Adipose tissue (tissue), 3 donors: ENCODE measurements at regions not wholly inside any gene's neighbourhood (a gene's known extent, or its start where the extent isn't known, plus 50 kb on each side); places are given as distances from the start of the nearest gene placed in this dataset.

Experiments used
- H3K27ac ChIP-seq: one replicate; pipeline ENCODE4 v1.5.1; 2013; ENCODE audit warnings: low read depth, low read length
- WGBS, 3 donors: extraction: QIAGEN DNeasy Blood & Tissue Kit; methylation state at CpG; one replicate each; pipeline ENCODE4 v1.1.7; 2013; 5-methylcytosine and 5-hydroxymethylcytosine counted together
- donor health status: healthy with polysubstance abuse.
- donor health status: Bipolar disorder and iron deficiency.
- donor health status: healthy.

GRCh38 chr13:44180876-44181536 is 192.6 kb upstream of the SERP2 start:
- 89 to 95% (median 95%) methylated on average over 8 of the region's 8 CpGs for WGBS, 3 donors
- H3K27ac ChIP-seq, result no peak overlapping the region

- 94 to 97% (median 95%) methylated on average over 2 of the region's 2 CpGs for WGBS, 3 donors
- no peak overlapping the region for H3K27ac ChIP-seq
These were observed 191.7 kb upstream of the SERP2 start for GRCh38 chr13:44181931-44182330.

GRCh38 chr13:44184740-44185139 is 188.9 kb upstream of the SERP2 start:
- WGBS, 3 donors, result 35 to 42% (median 40%) methylated on average over 1 of the region's 1 CpG
- no peak overlapping the region for H3K27ac ChIP-seq

GRCh38 chr13:44188257-44188656 is 185.4 kb upstream of the SERP2 start:
- WGBS, 3 donors, result 74 to 77% (median 76%) methylated on average over 2 of the region's 2 CpGs
- H3K27ac ChIP-seq, result no peak overlapping the region

- WGBS, 3 donors, result 79 to 100% (median 90%) methylated on average over 1 of the region's 1 CpG
- H3K27ac ChIP-seq, result no peak overlapping the region
These were observed 184.5 kb upstream of the SERP2 start for GRCh38 chr13:44189085-44189484.

- H3K27ac ChIP-seq, result no peak overlapping the region
These were observed 182.5 kb upstream of the SERP2 start for GRCh38 chr13:44191103-44191502.

- H3K27ac ChIP-seq, result no peak overlapping the region
These were observed 182.0 kb upstream of the SERP2 start for GRCh38 chr13:44191504-44192171.

GRCh38 chr13:44193731-44194130 is 179.9 kb upstream of the SERP2 start:
- WGBS, 3 donors, result 82 to 93% (median 83%) methylated on average over 3 of the region's 3 CpGs
- no peak overlapping the region for H3K27ac ChIP-seq

More at GRCh38 chr13:44191504-44192171, 182.0 kb upstream of the SERP2 start:
- 52 to 61% (median 59%) methylated on average over 15 of the region's 15 CpGs for WGBS, 3 donors

- 72 to 95% (median 84%) methylated on average over 3 of the region's 3 CpGs for WGBS, 3 donors
These were observed 178.4 kb upstream of the SERP2 start for GRCh38 chr13:44195245-44195644.

GRCh38 chr13:44196196-44196751 is 177.3 kb upstream of the SERP2 start:
- 60 to 76% (median 64%) methylated on average over 1 of the region's 1 CpG for WGBS, 3 donors

More at GRCh38 chr13:44195245-44195644, 178.4 kb upstream of the SERP2 start:
- H3K27ac ChIP-seq, result no peak overlapping the region

GRCh38 chr13:44197791-44198770 is 175.5 kb upstream of the SERP2 start:
- no peak overlapping the region for H3K27ac ChIP-seq
- 91 to 100% (median 91%) methylated on average over 1 of the region's 1 CpG for WGBS, 3 donors

More at GRCh38 chr13:44196196-44196751, 177.3 kb upstream of the SERP2 start:
- H3K27ac ChIP-seq, result no peak overlapping the region

- H3K27ac ChIP-seq, result no peak overlapping the region
- 75 to 86% (median 77%) methylated on average over 3 of the region's 3 CpGs for WGBS, 3 donors
These were observed 174.8 kb upstream of the SERP2 start for GRCh38 chr13:44198826-44199225.

GRCh38 chr13:44199627-44200207 is 173.9 kb upstream of the SERP2 start:
- 19 to 54% (median 53%) methylated on average over 2 of the region's 2 CpGs for WGBS, 3 donors
- H3K27ac ChIP-seq, result no peak overlapping the region

- WGBS, 3 donors, result 60 to 94% (median 66%) methylated on average over 3 of the region's 3 CpGs
- no peak overlapping the region for H3K27ac ChIP-seq
These were observed 167.2 kb upstream of the SERP2 start for GRCh38 chr13:44206434-44206833.

- 92 to 99% (median 98%) methylated on average over 2 of the region's 2 CpGs for WGBS, 3 donors
- H3K27ac ChIP-seq, result no peak overlapping the region
These were observed 166.1 kb upstream of the SERP2 start for GRCh38 chr13:44207476-44207875.

GRCh38 chr13:44210525-44210924 is 163.1 kb upstream of the SERP2 start:
- WGBS, 3 donors, result 67 to 90% (median 86%) methylated on average over 2 of the region's 2 CpGs
- H3K27ac ChIP-seq, result no peak overlapping the region

- 80 to 89% (median 82%) methylated on average over 4 of the region's 4 CpGs for WGBS, 3 donors
- no peak overlapping the region for H3K27ac ChIP-seq
These were observed 162.3 kb upstream of the SERP2 start for GRCh38 chr13:44211286-44211685.

- no peak overlapping the region for H3K27ac ChIP-seq
- WGBS, 3 donors, result 89 to 91% (median 90%) methylated on average over 14 of the region's 14 CpGs
These were observed 161.8 kb upstream of the SERP2 start for GRCh38 chr13:44211704-44212346.
